ENCODE measurements at regions not wholly inside any gene's neighbourhood (a gene's known extent, or its start where the extent isn't known, plus 50 kb on each side); places are given as distances from the start of the nearest gene placed in this dataset.
"Not testable (repeated sequence)": the region's sequence is repeated elsewhere in the genome, so short reads cannot be mapped to it uniquely, and the experiment has no call there.

DNA sequence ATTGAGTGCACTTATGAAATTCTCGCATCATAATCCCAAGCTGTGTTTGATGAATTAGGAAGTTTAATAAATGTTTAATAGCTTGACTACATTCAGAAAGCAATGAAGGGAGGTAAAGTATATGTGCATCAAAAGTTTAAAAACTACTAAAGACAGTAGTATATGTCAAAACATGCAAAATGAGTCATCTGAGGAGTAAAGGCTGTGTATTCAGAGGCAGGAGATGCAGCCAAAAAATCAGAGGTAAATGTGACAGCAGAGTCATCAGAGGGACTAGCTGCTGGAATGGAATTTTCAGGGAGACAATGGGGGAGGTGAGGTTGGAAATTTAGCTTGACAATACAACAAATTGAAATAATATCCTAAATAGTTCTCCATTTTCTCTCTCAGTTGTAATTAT is 127.0 kb upstream of the FUNDC1 start:
- DNase-seq, result no peak

GRCh38 chrX:44667771-44668170 is 125.1 kb upstream of the FUNDC1 start:
- DNase-seq, result no peak

GRCh38 chrX:44657718-44658246 is 115.1 kb upstream of the FUNDC1 start:
- not testable (repeated sequence) for DNase-seq

- peak; percentile 27 for DNase-seq
These were observed 108.7 kb upstream of the FUNDC1 start for GRCh38 chrX:44651358-44651757.

GRCh38 chrX:44643723-44644122 is 101.1 kb upstream of the FUNDC1 start:
- no peak for DNase-seq

DNA sequence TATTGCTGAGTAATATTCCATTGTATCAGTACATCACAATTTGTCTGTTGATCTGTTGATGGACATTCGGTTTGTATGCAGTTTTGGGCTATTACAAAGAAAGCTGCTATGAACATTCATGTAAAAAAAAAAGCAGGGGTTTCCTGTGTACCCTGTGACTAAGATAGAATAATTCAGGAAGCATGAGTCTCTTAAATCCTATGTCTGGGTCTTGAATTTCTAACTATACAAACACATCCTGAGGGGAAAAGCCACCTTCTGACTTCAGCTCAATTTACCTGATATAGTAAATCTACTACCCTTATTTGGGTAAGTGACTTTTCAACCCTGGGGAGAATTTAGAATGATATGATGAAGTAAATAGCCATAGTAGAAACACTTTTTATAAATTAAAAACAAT is 94.6 kb upstream of the FUNDC1 start:
- no peak for DNase-seq

- DNase-seq, result peak; percentile 60
These were observed 78.4 kb upstream of the FUNDC1 start for GRCh38 chrX:44621078-44621477.

- no peak for DNase-seq
These were observed 76.4 kb upstream of the FUNDC1 start for GRCh38 chrX:44619039-44619438.

DNA sequence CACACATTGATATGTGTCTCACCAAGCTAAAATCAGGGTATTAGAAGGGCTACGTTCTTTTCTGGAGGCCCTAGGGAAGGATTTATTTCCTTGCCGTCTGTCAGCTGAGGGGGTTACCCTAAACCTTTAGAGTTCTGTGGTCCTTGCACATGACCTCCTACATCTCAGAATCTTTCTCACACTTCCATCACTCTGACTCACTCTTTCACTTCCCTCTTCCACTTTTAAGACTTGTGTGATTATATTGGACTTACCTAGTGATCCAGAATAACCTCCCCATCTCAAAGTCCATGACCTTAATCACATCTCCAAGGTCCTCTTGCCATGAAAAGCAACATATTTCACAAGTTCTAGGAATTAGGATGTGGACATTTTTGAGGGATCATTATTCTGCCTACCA is 53.6 kb upstream of the FUNDC1 start:
- no peak for DNase-seq

Data from OCI-M1 (cell line).